Frontal cortex (tissue), 3 donors: ENCODE measurements at regions not wholly inside any gene's neighbourhood (a gene's known extent, or its start where the extent isn't known, plus 50 kb on each side); places are given as distances from the start of the nearest gene placed in this dataset.
"Not testable (repeated sequence)": the region's sequence is repeated elsewhere in the genome, so short reads cannot be mapped to it uniquely, and the experiment has no call there.

Source experiments
- DNase-seq, 2 donors: peaks; one replicate each; pipeline ENCODE4 v3.0.0; 2012; ENCODE audit warnings: low spot score in 2 of 2
- FAIRE-seq: peaks from 2 replicates; lab custom pipeline; 2012; peaks lifted over from hg19 to GRCh38; lab: Jason Lieb, UNC
- donor health status: control.
- donor health status: control.
- donor health status: control.

DNA sequence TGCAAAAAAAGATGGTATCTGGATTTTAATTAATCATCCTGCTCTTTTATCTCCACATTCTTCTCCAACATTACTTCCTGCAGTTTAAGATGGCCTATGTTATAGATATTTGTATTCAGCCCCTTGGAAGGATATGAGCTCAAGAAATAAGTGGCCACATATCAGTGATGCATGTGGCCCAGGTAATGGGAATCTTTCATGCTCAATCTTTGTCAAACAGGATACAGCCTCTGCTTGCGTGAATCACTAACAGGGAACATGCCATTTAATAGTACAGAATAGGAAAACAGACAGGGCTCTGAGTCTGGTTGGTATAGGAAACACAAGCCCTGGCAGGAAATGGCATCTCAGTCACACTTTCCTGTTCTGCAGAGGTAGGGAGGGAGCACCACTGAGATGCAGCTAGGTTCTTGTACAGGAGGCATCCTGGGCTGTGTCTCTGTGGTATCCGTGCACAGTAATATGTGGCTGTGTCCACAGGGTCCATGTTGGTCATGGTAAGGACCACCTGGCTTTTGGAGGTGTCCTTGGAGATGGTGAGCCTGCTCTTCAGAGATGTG is 774.6 kb downstream of the TMEM121 start:
- DNase-seq, FAIRE-seq: not testable (repeated sequence)

GRCh38 chr14:106301609-106302008 is 775.2 kb downstream of the TMEM121 start:
- not testable (repeated sequence) for FAIRE-seq, DNase-seq

- FAIRE-seq (no peak), DNase-seq (no peak)
Observed at GRCh38 chr14:106302661-106303060, 776.3 kb downstream of the TMEM121 start.

GRCh38 chr14:106304271-106304670 is 777.9 kb downstream of the TMEM121 start:
- no peak for DNase-seq
- no peak for FAIRE-seq

DNA sequence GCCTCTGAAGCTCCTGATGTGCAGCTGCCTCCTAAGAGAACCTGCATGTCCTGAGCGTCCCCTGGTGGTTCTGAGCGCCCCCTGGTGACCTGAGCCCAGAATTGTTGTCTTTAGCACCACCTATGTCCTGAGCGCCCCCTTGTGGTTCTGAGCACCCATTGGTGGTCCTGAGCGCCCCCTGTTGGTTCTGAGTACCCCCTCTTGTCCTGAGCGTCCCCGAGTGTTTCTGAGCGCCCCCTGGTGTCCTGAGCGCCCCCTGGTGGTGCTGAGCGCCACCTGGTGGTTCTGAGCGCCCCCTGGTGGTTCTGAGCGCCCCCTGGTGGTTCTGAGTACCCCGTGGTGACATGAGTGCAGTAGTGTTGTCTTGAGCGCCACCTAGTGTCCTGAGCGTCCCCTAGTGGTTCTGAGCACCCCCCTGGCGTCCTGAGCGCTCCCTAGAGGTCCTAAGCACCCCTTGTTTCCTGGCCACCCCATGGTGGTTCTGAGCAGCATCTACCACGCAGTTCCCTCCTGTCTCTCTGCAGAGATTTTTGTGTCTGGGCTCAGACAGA is 782.5 kb downstream of the TMEM121 start:
- DNase-seq (no peak), FAIRE-seq (no peak)

- FAIRE-seq, result no peak
- DNase-seq, result no peak
Observed at GRCh38 chr14:106309423-106309822, 783.0 kb downstream of the TMEM121 start.

GRCh38 chr14:106315436-106315835 is 789.1 kb downstream of the TMEM121 start:
- no peak for FAIRE-seq
- DNase-seq, result no peak

- FAIRE-seq (no peak), DNase-seq (no peak)
Observed at GRCh38 chr14:106317593-106317992, 791.2 kb downstream of the TMEM121 start.

GRCh38 chr14:106318700-106319099 is 792.3 kb downstream of the TMEM121 start:
- FAIRE-seq (no peak), DNase-seq (no peak)

GRCh38 chr14:106323970-106324369 is 797.6 kb downstream of the TMEM121 start:
- not testable (repeated sequence) for FAIRE-seq, DNase-seq

DNA sequence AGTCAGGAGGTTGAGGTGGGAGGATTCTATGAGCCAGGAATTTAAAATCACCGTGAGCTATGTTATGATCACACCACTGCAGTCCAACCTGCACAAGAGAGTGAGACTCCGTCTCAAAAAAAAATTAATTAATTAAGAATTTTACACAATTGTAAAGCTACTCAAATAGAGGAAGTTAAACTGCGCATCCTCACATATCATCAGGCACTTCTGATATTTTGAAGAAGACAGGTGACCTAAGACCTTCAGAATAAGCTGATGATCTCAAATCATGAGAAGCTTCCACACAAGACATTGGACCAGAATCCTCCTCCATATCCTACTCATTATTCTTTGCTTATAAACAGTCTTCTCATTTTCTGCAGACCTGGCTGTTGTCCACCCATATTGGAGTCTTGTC is 800.9 kb downstream of the TMEM121 start:
- DNase-seq (no peak), FAIRE-seq (no peak)

- FAIRE-seq, DNase-seq: not testable (repeated sequence)
Observed at GRCh38 chr14:106327702-106328353, 801.4 kb downstream of the TMEM121 start.

DNA sequence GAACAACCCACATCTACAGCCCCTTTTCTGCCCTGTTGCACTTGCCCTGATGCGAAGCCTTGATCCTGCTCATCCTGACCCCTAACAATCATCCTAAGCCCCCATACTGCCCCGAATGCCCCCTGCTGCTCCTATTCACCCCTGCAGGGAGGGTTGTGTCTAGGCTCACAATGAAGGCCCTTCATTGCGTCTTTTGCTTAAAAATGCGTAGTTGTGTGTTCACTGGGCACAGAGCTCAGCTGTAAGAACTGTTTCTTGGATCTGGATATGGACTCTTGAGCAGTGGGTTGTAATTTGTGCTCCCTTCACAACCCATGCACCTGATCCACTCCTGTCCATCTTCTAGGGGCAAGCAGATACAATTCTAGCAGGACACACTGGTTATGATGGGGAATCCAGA is 802.9 kb downstream of the TMEM121 start:
- FAIRE-seq, DNase-seq: not testable (repeated sequence)

DNA sequence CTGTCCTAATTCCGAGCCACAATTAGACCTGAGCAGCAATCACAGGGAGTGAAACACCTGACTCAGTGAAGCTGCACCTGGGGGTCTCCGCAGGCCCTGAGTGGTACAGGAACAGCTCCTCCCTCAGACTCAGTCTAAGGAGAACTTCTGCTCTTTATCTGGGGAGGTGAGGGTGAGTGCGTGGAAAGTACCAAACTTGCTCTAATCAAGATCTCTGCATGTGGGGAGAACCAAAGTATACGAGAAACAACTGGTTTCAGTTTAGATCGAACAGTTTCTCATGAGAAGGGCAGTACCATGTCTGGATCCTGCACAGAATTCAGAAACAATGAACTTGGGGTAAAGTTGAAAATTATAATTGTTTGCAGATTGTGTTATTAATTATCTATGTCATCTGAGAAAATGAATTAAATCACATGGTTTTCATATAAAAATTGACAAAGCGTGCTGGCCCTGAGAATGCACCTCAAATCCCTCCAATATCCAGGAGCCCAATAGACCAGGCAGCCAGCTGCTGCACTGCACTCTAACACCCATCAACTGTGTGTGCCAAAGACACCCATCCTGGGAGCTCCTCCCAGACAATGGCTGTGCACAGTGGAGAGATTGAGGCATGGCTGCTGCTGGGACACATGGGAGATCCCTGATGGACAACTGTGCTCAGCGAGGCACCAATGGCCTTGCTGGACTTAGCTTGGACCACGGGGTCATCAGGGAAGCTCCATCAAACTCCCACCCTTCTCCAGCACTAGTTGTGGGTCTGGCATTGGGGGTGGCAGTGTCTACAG is 803.8 kb downstream of the TMEM121 start:
- not testable (repeated sequence) for DNase-seq, FAIRE-seq

DNA sequence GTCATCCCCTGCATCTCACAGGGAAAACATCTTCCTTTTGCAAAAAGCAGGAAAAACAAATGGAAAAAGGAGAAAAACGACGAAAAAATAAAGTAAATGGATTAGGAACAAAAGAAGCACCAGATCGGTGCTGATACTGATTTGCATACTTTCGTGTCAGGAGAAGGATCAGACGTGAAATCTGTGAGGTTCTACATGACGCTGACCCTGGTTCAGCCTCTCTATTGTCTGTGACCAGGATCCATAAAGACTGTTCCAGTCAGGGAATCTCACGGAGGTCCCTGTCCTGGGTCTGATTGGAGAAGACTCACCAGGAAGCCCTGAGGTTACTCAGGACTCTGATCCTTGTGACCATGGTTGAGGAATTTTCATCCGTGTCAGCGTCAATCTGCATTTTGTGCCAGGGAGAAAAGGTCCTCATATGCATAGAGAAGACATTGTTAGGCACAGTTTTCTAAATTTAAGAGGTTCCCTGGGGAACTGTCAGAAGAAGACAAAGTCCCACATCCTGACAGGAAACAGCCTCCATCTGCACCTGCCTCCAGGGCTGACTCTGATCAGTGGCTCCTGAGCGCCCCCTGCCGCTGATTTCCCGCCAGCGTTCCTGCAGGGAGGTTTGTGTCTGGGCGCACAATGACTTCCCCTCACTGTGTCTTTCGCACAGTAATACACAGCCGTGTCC is 808.2 kb downstream of the TMEM121 start:
- FAIRE-seq, DNase-seq: not testable (repeated sequence)

GRCh38 chr14:106335110-106335429 is 808.7 kb downstream of the TMEM121 start:
- DNase-seq, FAIRE-seq: not testable (repeated sequence)

DNA sequence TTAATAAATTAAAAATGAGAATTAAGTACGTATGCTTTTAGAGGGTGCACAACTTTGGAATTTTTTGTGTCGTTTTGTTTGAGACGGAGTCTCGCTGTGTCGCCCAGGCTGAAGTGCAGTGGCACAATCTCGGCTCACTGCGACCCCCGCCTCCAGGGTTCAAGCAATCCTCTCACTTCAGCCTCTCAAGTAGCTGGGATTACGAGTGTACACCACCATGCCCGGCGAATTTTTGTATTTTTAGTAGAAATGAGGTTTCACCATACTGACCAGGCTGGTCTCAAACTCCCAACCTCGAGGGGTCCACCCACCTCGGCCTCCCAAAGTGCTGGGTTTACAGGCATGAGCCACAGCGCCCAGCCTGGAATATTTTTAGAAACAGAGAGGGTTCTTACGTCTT is 812.4 kb downstream of the TMEM121 start:
- not testable (repeated sequence) for DNase-seq, FAIRE-seq

- DNase-seq, FAIRE-seq: not testable (repeated sequence)
Observed at GRCh38 chr14:106340658-106341057, 814.3 kb downstream of the TMEM121 start.

DNA sequence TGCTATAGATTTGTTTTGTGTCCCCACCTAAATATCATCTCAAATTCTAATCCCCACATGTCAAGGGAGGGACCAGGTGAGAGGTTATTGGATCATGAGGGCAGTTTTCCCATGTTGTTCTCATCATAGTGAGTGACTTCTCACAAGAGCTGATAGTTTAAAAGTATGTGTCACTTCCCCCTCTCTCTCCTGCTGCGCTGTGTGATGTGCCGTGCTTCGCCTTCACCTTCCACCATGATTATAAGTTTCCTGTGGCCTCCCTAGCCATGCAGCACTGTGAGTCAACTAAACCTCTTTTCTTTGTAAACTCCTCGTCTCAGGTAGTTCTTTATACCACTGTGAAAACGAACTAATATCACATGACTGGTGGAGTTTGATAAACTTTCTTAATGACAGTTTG is 814.8 kb downstream of the TMEM121 start:
- not testable (repeated sequence) for FAIRE-seq, DNase-seq

DNA sequence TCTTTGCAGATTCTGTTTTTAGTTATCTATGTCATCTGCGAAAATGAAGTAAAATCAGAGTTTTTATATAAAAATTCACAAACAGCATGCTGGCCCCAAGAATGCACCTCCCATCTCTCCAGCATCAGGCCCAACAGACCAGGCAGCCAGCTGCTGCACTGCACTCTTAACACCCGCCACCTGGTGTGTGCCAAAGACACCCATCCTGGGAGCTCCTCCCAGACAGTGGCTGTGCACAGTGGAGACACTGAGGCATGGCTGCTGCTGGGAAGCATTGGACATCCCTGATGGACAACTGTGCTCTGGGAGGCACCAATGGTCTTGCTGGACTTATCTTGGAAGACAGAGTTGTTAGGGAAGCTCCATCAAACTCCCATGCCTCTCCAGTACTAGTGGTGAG is 817.2 kb downstream of the TMEM121 start:
- DNase-seq (no peak), FAIRE-seq (no peak)
